NCI-H748 (cell line): ENCODE measurements at regions not wholly inside any gene's neighbourhood (a gene's known extent, or its start where the extent isn't known, plus 50 kb on each side); places are given as distances from the start of the nearest gene placed in this dataset.
"Not testable (repeated sequence)": the region's sequence is repeated elsewhere in the genome, so short reads cannot be mapped to it uniquely, and the experiment has no call there.

Source experiments
- DNase-seq: peaks from one replicate; lab custom pipeline; 2025; ENCODE audit not compliant: unreplicated experiment; lab: John Stamatoyannopoulos, UW

DNA sequence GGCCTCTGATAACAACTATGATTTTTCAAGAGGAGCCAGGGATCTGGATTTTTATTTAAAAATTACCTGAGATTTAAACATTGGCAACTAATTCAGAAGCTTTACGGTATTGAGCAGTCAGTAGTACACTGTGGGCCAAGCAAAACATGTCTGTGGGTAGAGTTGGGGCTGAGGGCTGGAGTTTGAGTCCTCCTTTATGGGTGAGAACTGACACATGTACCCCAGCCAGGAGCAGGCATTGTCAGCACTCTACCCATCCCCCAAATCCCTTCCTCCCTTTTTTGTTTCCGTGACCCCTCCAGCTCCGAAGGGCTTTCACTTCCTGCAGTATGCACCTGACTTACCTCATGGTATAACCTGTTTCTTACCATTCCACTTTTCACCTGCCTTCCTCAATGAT, 131.4 kb downstream of the SNX5 start:
- no peak for DNase-seq

GRCh38 chr20:17836303-17836861, 132.2 kb downstream of the SNX5 start:
- DNase-seq = no peak

- DNase-seq = no peak
Observed at GRCh38 chr20:17835934-17836300, 132.7 kb downstream of the SNX5 start.

- no peak for DNase-seq
Observed at GRCh38 chr20:17835240-17835933, 133.2 kb downstream of the SNX5 start.

DNA sequence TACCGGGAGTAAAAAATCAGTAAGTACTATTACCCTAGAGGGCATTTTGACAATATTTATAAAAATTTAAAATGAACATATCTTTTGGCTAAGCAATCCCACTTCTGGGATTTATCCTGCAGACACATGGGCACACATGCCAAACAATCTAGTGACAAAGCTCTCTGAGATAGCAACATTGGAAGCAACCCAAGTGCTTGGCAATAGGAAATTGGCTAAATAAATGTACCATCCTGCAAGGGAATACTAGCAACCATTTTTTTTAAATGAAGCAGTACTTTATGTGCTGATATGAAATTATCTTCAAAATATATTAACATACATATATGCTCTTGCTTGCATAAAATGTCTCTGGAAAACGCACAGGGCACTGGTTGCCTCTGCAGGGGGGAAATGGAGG, 133.8 kb downstream of the SNX5 start:
- no peak for DNase-seq

GRCh38 chr20:17833036-17833674, 133.4 kb downstream of the BANF2 start:
- no peak for DNase-seq

GRCh38 chr20:17832236-17832915, 132.6 kb downstream of the BANF2 start:
- no peak for DNase-seq

- DNase-seq = no peak
Observed at GRCh38 chr20:17828598-17829144, 128.9 kb downstream of the BANF2 start.

- DNase-seq = peak; percentile 37
Observed at GRCh38 chr20:17827759-17828559, 128.2 kb downstream of the BANF2 start.

DNA sequence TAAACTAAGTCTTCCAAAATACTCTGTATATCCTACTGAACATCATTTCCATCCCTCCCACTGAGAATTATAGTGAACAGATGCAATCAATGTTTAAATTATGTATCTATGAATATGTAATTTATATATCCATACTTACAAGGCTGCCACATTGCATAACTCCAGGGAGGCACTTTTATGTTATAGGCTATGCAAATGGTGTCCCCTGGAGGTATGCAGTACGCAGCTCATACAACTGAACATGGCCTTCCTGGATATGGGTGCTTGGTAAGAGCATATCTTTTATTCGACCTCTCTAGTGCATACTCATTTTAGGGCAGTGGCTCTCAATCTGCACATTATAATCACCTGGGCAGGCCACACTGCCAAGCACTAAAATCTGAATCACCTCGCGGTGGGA, 127.3 kb downstream of the BANF2 start:
- no peak for DNase-seq

DNA sequence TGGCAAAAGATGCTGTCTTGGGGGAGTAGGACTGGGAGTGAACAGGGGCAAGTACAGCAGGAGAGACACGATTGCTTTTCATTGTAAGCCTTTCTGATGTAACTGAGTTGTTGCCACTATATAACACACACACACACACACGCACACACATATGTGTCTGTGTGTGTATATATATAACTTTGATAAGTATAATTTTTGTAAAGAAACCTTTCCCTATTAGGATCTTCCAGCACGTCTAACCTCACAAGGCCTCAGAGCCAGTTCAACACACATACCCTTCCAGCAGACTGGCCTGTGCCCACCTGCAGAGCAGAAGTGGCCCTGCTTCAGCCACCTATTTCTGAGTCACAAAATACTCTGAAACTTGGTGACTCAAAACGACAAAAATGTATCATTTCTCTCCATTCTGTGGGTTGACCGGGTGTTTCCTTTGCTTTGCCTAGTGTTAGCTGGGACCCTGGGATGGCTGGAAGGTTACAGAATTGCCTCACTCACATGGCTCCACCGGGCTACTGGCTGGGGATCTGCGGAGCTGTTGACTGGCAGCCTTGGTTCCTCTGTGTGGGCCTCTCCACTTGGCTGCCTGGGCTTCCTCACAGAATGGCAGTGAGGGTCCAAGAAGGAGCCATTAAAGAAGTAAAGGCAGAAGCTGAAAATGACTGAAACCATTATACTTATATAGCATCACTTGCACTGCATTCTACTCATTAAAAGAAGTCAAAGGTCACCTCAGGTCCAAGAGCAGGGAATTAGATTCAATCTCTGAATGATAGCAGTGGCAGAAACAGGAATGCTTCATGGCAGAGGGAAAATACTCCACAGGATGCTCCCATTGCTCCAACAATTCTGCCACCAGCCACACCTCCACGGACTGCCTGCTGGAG, 126.4 kb downstream of the BANF2 start:
- no peak for DNase-seq

- DNase-seq = no peak
Observed at GRCh38 chr20:17825252-17825959, 125.6 kb downstream of the BANF2 start.

GRCh38 chr20:17824676-17825251, 125.0 kb downstream of the BANF2 start:
- DNase-seq = no peak

- no peak for DNase-seq
Observed at GRCh38 chr20:17823409-17824144, 123.8 kb downstream of the BANF2 start.

GRCh38 chr20:17822540-17823408, 123.0 kb downstream of the BANF2 start:
- DNase-seq = no peak

DNA sequence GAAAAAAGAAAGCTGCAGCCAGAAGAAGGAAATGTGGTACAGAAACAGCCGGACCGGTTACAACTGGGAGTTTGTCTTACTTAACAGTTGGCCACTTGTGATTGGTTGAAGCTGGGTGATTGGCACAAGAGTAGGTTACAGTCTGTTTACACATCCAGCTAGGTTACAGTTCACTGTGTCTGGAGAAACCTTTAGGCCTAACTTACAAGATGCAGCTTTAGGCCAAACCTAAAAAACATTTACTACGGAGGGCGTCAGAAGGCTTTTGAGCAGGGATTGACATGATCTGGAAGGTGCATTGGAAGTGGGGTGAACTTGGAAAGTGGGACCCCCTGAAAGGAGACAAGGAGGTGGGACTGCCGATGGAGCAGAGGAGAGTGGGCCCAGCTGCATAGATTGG, 122.3 kb downstream of the BANF2 start:
- no peak for DNase-seq

DNA sequence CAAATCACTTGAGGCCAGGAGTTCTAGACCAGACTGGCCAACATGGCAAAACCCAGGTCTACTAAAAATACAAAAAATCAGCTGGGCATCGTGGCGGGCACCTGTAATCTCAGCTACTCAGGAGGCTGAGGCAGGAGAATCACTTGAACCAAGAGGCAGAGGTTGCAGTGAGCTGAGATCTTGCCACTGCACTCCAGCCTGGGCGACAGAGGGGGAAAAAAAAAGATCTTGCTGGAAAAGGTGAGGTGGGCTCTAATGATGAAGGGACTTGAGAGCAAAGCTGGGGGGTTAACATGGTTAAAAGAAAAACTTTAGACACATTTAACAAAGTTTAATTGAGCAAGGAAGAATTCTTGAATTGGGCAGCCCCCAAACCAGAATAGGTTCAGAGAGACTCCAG, 121.8 kb downstream of the BANF2 start:
- DNase-seq = not testable (repeated sequence)
